Nephron (organoid): ENCODE measurements at regions not wholly inside any gene's neighbourhood (a gene's known extent, or its start where the extent isn't known, plus 50 kb on each side); places are given as distances from the start of the nearest gene placed in this dataset.
"Not testable (repeated sequence)": the region's sequence is repeated elsewhere in the genome, so short reads cannot be mapped to it uniquely, and the experiment has no call there.

Experiments
- H3K27ac Mint-ChIP-seq, 3 experiments: 2 replicates each; pipeline ENCODE4 v1.8.0; 2020; ENCODE audit warnings: mixed read lengths in 3 of 3, mild to moderate bottlenecking in 2 of 3, moderate library complexity in 1 of 3
- H3K27me3 Mint-ChIP-seq: 2 replicates; pipeline ENCODE4 v1.8.0; 2021; ENCODE audit warnings: low read depth, mild to moderate bottlenecking, moderate library complexity, mixed read lengths
- H3K36me3 Mint-ChIP-seq: 2 replicates; pipeline ENCODE4 v1.8.0; 2020; ENCODE audit warnings: low read depth, mixed read lengths
- H3K4me1 Mint-ChIP-seq: 2 replicates; pipeline ENCODE4 v1.8.0; 2020; ENCODE audit warnings: mixed read lengths
- H3K4me3 Mint-ChIP-seq, 3 experiments: 2 replicates each; pipeline ENCODE4 v1.8.0; 2020; ENCODE audit warnings: mild to moderate bottlenecking in 3 of 3, mixed read lengths in 3 of 3, moderate library complexity in 2 of 3
- H3K9me3 Mint-ChIP-seq: 2 replicates; pipeline ENCODE4 v1.8.0; 2020; ENCODE audit warnings: mixed read lengths
- TF ChIP-seq, protein P1 (sequence below), 3 experiments: fragments of 200-600 bp; sonication (generic); IDR thresholded peaks; one replicate each; pipeline ENCODE4 v1.5.0; 2021; ENCODE audit warnings: antibody characterized with exemption in 3 of 3; ENCODE audit not compliant: unreplicated experiment in 3 of 3

- Mint-ChIP-seq H3K9me3 (no peaks in the 10 kb centered on the region), H3K27me3 (peaks cover 11% of the 10 kb centered on the region), H3K36me3 (peaks cover 4% of the 10 kb centered on the region), H3K4me3 (no peak overlapping the region), H3K27ac (no peak overlapping the region), H3K4me1 (no peaks in the 10 kb centered on the region)
- TF ChIP-seq, protein P1, sequence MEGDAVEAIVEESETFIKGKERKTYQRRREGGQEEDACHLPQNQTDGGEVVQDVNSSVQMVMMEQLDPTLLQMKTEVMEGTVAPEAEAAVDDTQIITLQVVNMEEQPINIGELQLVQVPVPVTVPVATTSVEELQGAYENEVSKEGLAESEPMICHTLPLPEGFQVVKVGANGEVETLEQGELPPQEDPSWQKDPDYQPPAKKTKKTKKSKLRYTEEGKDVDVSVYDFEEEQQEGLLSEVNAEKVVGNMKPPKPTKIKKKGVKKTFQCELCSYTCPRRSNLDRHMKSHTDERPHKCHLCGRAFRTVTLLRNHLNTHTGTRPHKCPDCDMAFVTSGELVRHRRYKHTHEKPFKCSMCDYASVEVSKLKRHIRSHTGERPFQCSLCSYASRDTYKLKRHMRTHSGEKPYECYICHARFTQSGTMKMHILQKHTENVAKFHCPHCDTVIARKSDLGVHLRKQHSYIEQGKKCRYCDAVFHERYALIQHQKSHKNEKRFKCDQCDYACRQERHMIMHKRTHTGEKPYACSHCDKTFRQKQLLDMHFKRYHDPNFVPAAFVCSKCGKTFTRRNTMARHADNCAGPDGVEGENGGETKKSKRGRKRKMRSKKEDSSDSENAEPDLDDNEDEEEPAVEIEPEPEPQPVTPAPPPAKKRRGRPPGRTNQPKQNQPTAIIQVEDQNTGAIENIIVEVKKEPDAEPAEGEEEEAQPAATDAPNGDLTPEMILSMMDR (IDR thresholded peaks at IDR 0.05; ENCODE audit: unreplicated experiment in 3 of 3), result no peak
Measured at GRCh38 chr14:104304451-104305351, 166.3 kb downstream of the KIF26A start.

DNA sequence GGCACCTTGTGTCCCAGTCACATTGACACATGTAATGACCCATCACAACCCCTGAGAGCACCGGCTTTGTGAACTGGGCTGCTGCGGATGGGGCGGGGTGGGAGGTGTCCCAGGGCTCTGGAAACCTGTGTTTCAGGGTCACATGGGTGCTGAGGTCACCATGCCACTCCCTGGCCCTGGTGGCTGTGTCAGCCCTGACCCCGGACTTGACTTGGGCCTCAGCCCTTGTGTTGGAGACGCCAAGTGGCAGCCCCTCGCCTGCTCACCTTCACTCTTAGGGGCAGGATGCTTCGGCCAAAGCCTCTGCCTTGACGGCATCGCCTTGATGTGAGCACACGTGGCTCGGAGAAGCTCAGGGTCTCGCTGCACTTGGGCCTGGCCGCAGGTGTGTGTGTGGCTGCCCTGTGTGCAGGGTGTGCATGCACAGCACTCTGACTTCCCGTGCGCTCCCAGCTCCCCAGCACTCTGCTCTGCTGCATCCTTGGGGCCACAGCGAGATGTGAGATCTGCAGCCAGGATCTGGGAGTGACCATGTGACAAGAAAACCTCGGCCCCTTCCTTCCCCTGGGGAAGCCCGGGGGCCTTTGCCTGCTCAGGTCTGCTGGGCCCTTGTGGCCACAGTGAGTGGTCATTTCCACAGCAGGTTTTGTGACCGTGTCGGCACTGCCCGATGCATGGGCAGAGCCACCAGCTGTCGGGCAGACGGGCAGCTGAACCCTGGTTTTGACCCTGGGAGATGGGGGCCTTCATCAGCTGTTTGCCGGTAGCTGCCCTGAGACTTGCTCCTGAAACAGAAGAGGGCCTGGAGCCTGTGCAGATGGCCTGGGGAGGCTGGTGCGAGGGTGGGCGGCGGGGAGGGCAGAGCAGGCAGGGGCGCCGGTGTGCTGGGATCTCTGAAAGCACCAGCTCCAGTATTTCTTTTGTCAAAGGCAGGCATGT lies 167.4 kb downstream of the KIF26A start:
- Mint-ChIP-seq H3K27me3 (peaks cover 7% of the 10 kb centered on the region), H3K4me3 (no peak overlapping the region), H3K27ac (no peak overlapping the region), H3K4me1 (no peaks in the 10 kb centered on the region), H3K9me3 (no peaks in the 10 kb centered on the region), H3K36me3 (peaks cover 4% of the 10 kb centered on the region)
- TF ChIP-seq, protein P1 (IDR thresholded peaks at IDR 0.05; ENCODE audit: unreplicated experiment in 3 of 3), result no peak

DNA sequence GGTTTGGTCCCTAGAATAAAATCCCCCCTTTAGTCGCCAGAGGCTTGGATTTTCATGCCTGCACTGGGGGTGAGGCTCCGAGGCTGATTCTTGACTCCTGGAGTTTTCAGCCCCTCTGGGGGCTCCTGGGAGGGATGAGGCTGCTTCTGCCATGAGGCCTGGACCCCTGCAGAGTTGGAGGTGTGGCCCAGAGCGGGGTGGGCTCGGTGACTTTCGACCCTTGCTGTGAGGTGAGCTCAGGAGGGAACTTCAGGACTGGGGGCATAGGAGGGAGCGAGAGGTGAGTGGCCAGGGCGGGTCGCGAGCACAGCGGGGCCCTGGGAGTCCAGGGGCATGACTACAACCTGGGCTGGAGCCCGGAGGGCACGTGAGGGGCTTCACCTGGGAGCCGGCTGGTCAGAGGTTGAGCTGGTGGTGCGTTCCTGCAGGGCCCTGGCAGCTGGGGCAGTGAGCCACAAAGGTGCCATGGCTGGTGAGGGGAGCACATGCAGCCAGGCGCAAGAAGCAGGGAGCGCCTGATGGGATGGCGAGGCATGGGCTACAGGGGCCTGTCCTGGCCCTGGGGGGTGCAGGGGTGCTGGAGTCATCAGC lies 168.2 kb downstream of the KIF26A start:
- Mint-ChIP-seq H3K4me3 (no peak overlapping the region), H3K9me3 (peaks cover 3% of the 10 kb centered on the region), H3K4me1 (no peaks in the 10 kb centered on the region), H3K27me3 (peaks cover 7% of the 10 kb centered on the region), H3K36me3 (no peaks in the 10 kb centered on the region), H3K27ac (no peak overlapping the region)
- TF ChIP-seq, protein P1 (IDR thresholded peaks at IDR 0.05; ENCODE audit: unreplicated experiment in 3 of 3), result no peak

GRCh38 chr14:104307246-104307626 lies 168.8 kb downstream of the KIF26A start:
- H3K27me3 Mint-ChIP-seq, result peaks cover 8% of the 10 kb centered on the region
- no peak overlapping the region for H3K27ac Mint-ChIP-seq
- TF ChIP-seq, protein P1 (IDR thresholded peaks at IDR 0.05; ENCODE audit: unreplicated experiment in 3 of 3), result no peak
- H3K4me1 Mint-ChIP-seq, result no peaks in the 10 kb centered on the region
- no peaks in the 10 kb centered on the region for H3K36me3 Mint-ChIP-seq
- peaks cover 3% of the 10 kb centered on the region for H3K9me3 Mint-ChIP-seq
- no peak overlapping the region for H3K4me3 Mint-ChIP-seq

DNA sequence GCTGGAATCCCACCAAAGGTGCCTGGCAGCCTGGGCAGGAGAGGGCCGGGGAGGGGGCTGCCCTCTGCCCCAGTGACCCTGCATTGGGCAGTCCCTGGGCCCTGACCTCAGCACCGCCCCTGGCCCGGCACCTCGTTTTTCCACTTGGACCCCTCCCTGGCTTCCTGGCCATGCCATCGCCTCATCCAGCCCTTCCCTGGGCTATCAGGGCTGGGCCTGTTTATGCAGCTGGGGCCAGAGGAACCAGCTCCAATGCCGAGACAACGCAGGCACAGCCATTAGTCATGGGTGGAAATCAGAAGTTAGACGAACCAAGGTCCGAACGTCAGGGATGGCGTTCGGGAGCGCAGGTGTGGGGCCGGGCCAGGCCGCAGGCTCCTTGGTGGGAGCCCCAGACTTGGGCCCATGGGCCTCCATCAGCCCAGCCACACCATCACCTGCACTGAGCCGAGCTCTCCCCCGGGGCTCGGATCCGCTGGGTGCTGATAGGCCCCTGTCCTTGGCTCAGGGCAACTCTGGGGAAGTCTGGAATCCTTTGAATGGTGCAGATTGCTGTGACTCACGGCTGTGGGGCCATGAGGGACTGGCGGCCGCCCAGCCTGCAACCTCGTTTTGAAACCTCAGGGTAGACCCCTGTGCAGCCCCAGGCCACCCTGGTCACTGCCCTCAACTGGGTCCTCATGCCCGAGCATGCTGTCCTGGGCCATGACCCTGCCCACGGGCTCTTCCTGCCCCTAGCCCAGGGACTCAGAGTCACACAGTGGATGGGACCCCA lies 169.4 kb downstream of the KIF26A start:
- no peaks in the 10 kb centered on the region for H3K4me1 Mint-ChIP-seq
- no peak overlapping the region for H3K27ac Mint-ChIP-seq
- H3K36me3 Mint-ChIP-seq, result no peaks in the 10 kb centered on the region
- peaks cover 3% of the 10 kb centered on the region for H3K9me3 Mint-ChIP-seq
- H3K4me3 Mint-ChIP-seq, result no peak overlapping the region
- TF ChIP-seq, protein P1 (IDR thresholded peaks at IDR 0.05; ENCODE audit: unreplicated experiment in 3 of 3), result no peak
- H3K27me3 Mint-ChIP-seq, result peaks cover 12% of the 10 kb centered on the region

GRCh38 chr14:104308534-104308933 lies 170.1 kb downstream of the KIF26A start:
- H3K36me3 Mint-ChIP-seq, H3K27ac Mint-ChIP-seq, H3K4me3 Mint-ChIP-seq, H3K9me3 Mint-ChIP-seq, H3K4me1 Mint-ChIP-seq: not testable (repeated sequence)
- peaks cover 14% of the 10 kb centered on the region for H3K27me3 Mint-ChIP-seq
